Vagina (tissue), 2 donors: ENCODE measurements at regions not wholly inside any gene's neighbourhood (a gene's known extent, or its start where the extent isn't known, plus 50 kb on each side); places are given as distances from the start of the nearest gene placed in this dataset.
"Not testable (repeated sequence)": the region's sequence is repeated elsewhere in the genome, so short reads cannot be mapped to it uniquely, and the experiment has no call there.

Experiments
- DNase-seq, 2 donors: peaks; one replicate each; pipeline ENCODE4 v3.0.0-alpha.2; 2017; ENCODE audit errors: extremely low spot score in 2 of 2
- H3K27ac ChIP-seq: fragments of 200-600 bp; sonication (generic); one replicate; pipeline ENCODE4 v1.5.1; 2019
- H3K27me3 ChIP-seq: fragments of 200-600 bp; sonication (generic); one replicate; pipeline ENCODE4 v1.5.1; 2019
- H3K36me3 ChIP-seq, 2 donors: fragments of 200-600 bp; sonication (generic); one replicate each; pipeline ENCODE4 v1.5.1; 2017 to 2019
- H3K4me1 ChIP-seq: fragments of 200-600 bp; sonication (generic); one replicate; pipeline ENCODE4 v1.5.1; 2019
- H3K4me3 ChIP-seq, 2 donors: fragments of 200-600 bp; sonication (generic); 1 replicate in 1 of 2; 2 replicates in 1 of 2; pipeline ENCODE4 v1.5.1; 2016 to 2019
- H3K9me3 ChIP-seq: fragments of 200-600 bp; sonication (generic); one replicate; pipeline ENCODE4 v1.5.1; 2019
- CTCF ChIP-seq, 3 experiments: fragments of 450-650 bp in 2 of 3; fragments of 200-600 bp in 1 of 3; sonication (generic) in 1 of 3; IDR thresholded peaks; one replicate each; pipeline ENCODE4 v1.5.1; 2017 to 2019; ENCODE audit warnings: antibody characterized with exemption in 3 of 3, mild to moderate bottlenecking in 2 of 3, moderate library complexity in 2 of 3
- POLR2A ChIP-seq, 2 donors: fragments of 450-650 bp; IDR thresholded peaks; one replicate each; pipeline ENCODE4 v1.6.1; 2017; ENCODE audit warnings: antibody characterized with exemption in 2 of 2, mild to moderate bottlenecking in 2 of 2, moderate library complexity in 2 of 2
- POLR2AphosphoS5 ChIP-seq, 2 donors: sonication (generic); formaldehyde crosslinking; IDR thresholded peaks; one replicate each; pipeline ENCODE4 v1.9.0; 2017; ENCODE audit warnings: antibody characterized with exemption in 2 of 2, mild to moderate bottlenecking in 2 of 2, low read depth in 1 of 2; ENCODE audit not compliant: insufficient read depth in 1 of 2
- intact Hi-C: fragments of 100-400 bp; cut with DNase I; formaldehyde crosslinking; loops from one replicate; pipeline ENCODE4 v1.15.1; 2023

DNA sequence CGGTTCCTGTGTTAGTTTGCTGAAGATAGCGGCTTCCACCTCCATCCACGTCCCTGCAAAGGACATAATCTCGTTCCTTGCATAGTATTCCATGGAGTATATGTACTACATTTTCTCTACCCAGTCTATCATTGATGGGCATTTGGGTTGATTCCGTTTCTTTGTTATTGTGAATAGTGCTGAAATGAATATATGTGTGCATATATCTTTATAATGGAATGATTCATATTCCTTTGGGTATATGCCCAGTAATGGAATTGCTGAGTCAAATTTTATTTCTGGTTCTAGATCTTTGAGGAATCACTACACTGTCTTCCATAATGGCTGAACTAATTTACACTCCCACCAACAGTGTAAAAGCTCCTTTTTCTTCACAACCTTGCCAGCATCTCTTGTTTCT is 255.4 kb upstream of the CDH2 start:
- TF ChIP-seq POLR2AphosphoS5 (IDR thresholded peaks at IDR 0.05; ENCODE audit: insufficient read depth in 1 of 2, low read depth in 1 of 2) (no peak), POLR2A (IDR thresholded peaks at IDR 0.05) (no peak), CTCF (IDR thresholded peaks at IDR 0.05) (no peak)
- Histone ChIP-seq H3K27me3 (no peaks in the 10 kb centered on the region), H3K36me3 (no peaks in the 10 kb centered on the region), H3K4me3 (no peak overlapping the region), H3K4me1 (no peaks in the 10 kb centered on the region), H3K27ac (no peak overlapping the region), H3K9me3 (no peaks in the 10 kb centered on the region)
- intact Hi-C loops = no loop called here
- no peak for DNase-seq

DNA sequence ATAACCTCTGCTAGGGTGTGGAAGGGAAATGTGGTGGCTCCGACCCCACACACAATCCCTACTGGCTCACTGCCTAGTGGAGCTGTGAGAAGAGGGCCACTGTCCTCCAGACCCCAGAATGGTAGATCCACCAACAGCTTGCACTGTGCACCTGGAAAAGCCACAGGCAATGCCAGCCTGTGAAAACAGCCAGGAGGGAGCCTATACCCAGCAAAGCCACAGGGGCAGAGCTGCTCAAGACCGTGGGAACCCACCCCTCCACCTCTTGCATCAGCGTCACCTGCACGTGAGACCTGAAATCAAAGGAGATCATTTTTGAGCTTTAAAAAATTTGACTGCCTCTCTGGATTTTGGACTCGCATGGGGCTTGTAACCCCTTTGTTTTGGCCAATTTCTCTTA is 249.0 kb upstream of the CDH2 start:
- no peaks in the 10 kb centered on the region for H3K9me3 ChIP-seq
- no peak overlapping the region for H3K4me3 ChIP-seq
- DNase-seq = no peak
- H3K27ac ChIP-seq = no peak overlapping the region
- TF ChIP-seq POLR2AphosphoS5 (IDR thresholded peaks at IDR 0.05; ENCODE audit: insufficient read depth in 1 of 2, low read depth in 1 of 2) = no peak
- no peak for TF ChIP-seq POLR2A (IDR thresholded peaks at IDR 0.05)
- no peak for TF ChIP-seq CTCF (IDR thresholded peaks at IDR 0.05)
- no peaks in the 10 kb centered on the region for H3K27me3 ChIP-seq
- intact Hi-C loops = no loop called here
- no peaks in the 10 kb centered on the region for H3K36me3 ChIP-seq
- no peaks in the 10 kb centered on the region for H3K4me1 ChIP-seq

GRCh38 chr18:28422577-28422976 is 245.6 kb upstream of the CDH2 start:
- Histone ChIP-seq H3K4me1 (no peaks in the 10 kb centered on the region), H3K9me3 (no peaks in the 10 kb centered on the region), H3K4me3 (no peak overlapping the region), H3K27me3 (no peaks in the 10 kb centered on the region), H3K36me3 (no peaks in the 10 kb centered on the region), H3K27ac (no peak overlapping the region)
- intact Hi-C loops = no loop called here
- no peak for DNase-seq
- TF ChIP-seq POLR2A (IDR thresholded peaks at IDR 0.05) = no peak
- no peak for TF ChIP-seq CTCF (IDR thresholded peaks at IDR 0.05)
- TF ChIP-seq POLR2AphosphoS5 (IDR thresholded peaks at IDR 0.05; ENCODE audit: insufficient read depth in 1 of 2, low read depth in 1 of 2) = no peak

- H3K4me3 ChIP-seq, H3K9me3 ChIP-seq, H3K4me1 ChIP-seq, H3K36me3 ChIP-seq, intact Hi-C loops, H3K27ac ChIP-seq, H3K27me3 ChIP-seq, DNase-seq: not testable (repeated sequence)
Measured at GRCh38 chr18:28421950-28422349, 245.0 kb upstream of the CDH2 start.

DNA sequence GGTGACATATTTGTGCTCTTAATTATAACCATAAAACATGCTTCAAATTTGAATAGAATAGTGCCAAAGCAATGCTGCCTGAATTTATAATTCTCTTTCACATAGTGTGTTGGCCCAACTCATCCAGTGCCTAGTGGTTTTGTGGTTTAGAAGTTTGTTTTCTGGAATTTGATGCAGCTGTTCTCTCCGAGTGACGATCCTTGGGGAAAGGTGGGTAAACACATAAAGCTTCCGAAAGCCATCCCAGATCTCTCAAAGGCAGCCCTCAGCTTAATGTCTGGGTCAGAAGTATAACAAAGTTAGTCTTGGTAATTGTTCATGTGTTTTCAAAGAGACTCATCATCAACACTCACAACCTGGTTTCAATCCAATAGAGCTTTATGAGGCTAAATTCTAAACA is 235.6 kb upstream of the CDH2 start:
- TF ChIP-seq POLR2AphosphoS5 (IDR thresholded peaks at IDR 0.05; ENCODE audit: insufficient read depth in 1 of 2, low read depth in 1 of 2) (no peak), CTCF (IDR thresholded peaks at IDR 0.05) (no peak), POLR2A (IDR thresholded peaks at IDR 0.05) (no peak)
- Histone ChIP-seq H3K4me1 (no peaks in the 10 kb centered on the region), H3K4me3 (no peak overlapping the region), H3K9me3 (no peaks in the 10 kb centered on the region), H3K27me3 (no peaks in the 10 kb centered on the region), H3K36me3 (no peaks in the 10 kb centered on the region), H3K27ac (no peak overlapping the region)
- DNase-seq = no peak
- intact Hi-C loops = no loop called here

DNA sequence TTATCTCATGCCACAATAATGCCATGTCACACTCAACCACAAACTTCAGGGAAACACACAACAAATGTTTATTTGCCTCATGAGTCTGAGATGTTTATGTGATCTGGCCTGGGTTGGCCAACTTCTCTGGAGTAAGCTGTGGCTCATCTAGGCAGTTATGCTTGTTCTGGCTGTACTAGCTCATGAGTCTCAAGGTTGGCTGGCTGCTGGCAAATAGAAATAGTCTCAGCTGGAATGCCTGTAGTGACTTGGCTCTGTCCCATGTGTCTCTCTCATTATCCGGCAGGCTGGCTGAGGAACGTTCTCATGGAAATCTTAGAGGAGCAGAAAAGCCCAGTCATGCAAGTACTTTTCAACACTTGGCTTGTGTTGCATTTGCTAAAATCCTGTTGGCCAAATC is 234.9 kb upstream of the CDH2 start:
- intact Hi-C loops = no loop called here
- Histone ChIP-seq H3K4me3 (no peak overlapping the region), H3K9me3 (no peaks in the 10 kb centered on the region), H3K4me1 (no peaks in the 10 kb centered on the region), H3K27ac (no peak overlapping the region), H3K36me3 (no peaks in the 10 kb centered on the region), H3K27me3 (no peaks in the 10 kb centered on the region)
- TF ChIP-seq CTCF (IDR thresholded peaks at IDR 0.05) (no peak), POLR2A (IDR thresholded peaks at IDR 0.05) (no peak), POLR2AphosphoS5 (IDR thresholded peaks at IDR 0.05; ENCODE audit: insufficient read depth in 1 of 2, low read depth in 1 of 2) (no peak)
- no peak for DNase-seq
